Retina (tissue), 1 donor: ENCODE measurements at regions not wholly inside any gene's neighbourhood (a gene's known extent, or its start where the extent isn't known, plus 50 kb on each side); places are given as distances from the start of the nearest gene placed in this dataset.
"Not testable (repeated sequence)": the region's sequence is repeated elsewhere in the genome, so short reads cannot be mapped to it uniquely, and the experiment has no call there.

Source experiments
- DNase-seq: peaks from one replicate; pipeline ENCODE4 v3.0.0-alpha.2; 2016

DNA sequence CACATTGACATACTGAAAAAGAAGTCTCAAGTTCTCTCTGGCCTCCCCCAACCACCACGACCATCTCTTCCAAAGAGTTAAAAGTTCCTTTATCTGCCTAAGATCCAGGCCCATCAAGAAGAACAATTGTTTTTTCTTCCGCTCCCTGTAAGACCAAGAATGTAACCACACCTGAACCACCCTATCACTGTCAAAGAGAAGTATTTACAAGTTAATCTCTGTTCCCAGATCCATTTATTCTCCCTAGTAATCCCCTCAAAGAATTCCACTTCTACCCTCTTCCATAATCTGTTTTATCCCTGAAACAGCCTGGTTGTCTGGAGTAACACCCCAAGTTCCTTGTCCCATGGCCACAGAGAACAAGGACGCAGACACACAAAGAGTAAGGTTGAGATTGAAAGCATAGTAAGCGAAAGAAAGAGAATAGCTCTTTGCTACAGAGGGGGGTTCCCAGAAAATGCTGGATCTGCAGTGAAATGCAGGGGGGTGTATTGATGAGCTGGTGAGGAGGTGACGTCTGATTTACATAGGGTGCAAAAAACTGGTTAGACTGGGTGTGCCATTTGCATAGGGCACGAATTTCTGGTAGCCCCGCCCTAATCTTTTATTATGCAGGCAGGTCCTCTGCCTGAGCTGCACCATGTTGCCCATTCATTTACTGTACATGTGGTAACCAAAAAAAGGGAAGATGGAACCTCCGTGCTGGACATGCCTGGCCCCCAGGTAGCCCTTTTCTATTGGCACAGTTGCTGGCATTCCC, 122.0 kb downstream of the SKIDA1 start:
- DNase-seq, result no peak

DNA sequence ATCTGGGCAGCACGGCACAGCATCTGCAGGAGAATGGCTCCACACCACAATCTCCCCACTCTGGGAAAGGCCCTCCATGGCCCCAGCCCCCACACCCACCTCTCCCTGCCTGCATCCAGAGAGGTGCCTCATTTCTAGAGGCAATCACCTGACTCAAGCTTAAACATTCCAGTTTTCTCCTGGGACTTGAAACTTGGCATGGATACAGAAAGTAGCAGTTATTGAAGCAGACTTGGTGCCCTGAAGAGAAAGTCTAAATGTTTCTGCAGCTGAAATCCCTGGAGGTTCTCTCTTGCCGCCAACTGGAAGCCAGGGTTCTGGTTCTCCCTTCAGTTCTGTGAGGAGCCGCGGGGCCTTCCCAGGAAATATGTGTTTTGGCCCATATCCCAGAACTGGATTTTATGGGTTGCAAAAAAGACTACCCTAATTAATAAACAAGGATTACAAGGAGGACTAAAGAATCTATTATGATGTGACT, 122.8 kb downstream of the SKIDA1 start:
- DNase-seq, result no peak

DNA sequence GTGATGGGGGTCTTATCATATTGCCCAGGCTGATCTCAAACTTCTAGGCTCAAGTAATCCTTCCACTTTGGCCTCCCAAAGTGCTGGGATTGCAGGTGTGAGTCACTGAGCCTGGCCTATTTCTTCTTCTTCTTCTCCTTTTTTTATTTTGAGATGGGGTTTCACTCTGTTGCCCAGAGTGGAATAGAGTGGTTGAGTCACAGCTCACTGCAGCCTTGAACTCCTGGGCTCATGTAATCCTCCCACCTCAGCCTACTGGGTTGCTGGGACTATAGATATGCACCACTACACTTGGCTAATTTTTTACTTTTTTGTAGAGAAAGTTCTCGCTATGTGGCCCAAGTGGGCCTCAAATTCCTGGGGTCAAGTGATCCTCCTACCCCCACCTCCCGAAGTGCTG, 124.3 kb downstream of the SKIDA1 start:
- DNase-seq, result no peak

DNA sequence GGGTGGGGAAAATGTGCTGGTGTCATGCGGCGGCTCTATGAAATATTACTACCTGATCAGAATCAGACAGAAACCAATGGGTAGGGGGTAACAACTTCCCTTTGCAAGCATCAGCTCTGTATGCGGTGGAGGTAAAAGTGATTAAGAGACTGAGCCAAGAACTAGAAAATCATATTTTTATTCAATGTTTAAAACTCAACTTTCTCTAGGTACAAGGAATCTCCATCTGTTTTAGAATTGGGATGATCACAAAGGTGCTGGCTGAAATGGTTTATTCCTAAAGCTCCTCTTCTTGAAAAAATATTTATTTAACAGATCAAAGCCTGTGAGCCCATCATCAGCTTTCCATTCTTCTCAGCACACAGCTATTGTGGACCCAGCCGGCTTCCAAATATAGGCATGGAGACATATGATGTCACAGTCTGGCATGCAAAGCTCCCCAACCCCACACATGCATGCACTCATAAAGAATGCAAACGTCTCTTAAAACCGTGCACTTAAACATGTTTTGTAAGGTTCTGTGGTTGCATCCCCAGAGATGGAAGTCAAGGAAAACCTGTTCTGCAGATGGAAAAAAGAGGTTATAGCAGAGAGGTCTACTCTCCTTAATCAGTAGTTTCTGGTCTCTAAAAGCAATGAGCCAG, 126.0 kb downstream of the SKIDA1 start:
- DNase-seq, result no peak

DNA sequence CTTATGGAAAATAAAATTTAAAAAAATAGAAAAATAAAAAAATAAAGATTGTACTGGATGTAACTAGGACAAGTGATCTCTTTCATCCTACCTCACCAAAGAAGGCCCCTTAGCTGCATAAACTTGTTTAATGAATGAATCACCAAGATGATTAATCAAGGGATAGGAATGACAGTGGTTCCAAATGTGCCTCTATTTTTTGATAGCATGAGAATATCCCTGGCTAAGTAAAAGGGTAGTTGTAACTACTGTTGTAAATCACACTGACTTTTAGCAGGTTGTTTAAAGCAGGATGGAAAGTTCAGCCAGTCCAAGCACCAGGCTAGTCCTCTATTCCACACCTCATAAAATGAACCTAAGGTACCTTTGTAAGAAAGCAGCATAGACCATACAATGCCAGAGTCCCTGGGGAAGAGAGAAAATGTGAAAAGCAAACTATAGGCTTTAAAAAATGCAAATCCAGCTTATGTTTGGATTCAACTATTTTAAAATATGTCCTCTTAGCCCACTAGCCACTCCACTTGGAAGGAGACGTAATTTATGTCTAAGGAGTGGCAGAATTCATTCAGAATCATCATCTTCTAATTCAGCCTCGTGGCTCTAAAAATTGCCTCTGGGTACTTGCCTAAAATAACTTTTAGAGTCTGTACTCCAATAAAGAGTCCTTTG, 126.8 kb downstream of the SKIDA1 start:
- DNase-seq, result no peak

DNA sequence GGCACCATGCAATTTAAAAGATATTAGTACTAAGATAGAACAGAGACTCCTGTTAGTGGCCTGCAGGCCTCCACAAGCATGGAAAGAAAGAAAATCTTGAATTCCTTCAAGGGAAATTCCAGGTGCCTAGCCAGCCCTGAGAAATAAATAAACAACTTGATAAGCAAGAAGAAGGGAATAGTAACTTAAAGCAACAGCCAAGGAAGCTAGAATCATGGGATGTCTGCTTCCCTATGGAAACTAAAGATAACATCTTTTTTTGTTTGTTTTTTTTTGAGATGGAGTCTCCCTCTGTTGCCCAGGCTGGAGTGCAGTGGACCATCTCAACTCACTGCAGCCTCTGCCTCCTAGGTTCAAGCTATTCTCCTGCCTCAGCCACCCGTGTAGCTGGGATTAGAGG, 128.6 kb downstream of the SKIDA1 start:
- DNase-seq, result no peak

DNA sequence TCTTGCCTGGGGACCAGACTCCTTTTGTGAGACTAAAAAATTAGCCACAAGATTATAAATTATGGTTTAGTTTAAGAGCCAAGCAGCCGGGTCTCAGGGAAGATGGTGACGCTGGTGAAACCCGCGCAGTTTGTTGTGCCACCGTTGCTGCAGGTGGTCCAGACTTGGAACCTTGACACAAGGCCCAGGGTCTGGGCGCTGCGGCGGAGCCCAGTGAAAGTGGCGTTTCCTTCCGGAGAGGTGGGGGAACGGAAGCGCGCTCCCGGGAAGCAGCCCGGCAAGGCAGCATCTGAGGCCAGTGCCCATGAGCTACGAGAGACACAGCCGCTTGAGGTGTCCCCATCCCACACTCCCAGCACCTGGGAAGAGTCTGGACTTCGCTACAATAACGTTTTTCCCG, 131.6 kb downstream of the SKIDA1 start:
- DNase-seq, result no peak

DNA sequence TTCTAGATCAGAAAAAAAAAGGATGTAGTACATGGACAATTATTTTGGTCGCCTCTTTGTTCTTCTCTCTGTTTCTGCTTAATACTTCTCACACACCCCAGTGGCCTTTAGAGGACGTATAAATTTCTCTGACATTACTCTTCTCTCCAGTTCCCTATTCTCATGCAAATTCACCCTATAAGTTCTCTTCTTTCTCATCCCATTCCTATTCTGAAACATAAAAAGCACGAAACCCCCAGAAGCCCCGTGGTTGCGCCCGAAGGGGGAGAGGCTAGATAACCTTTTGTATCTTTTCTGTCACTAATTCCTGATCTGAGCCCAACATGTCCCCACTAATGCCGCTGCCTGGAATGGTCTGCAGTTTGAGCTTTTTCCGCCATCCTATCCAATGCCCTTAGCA, 136.9 kb downstream of the SKIDA1 start:
- DNase-seq, result no peak

DNA sequence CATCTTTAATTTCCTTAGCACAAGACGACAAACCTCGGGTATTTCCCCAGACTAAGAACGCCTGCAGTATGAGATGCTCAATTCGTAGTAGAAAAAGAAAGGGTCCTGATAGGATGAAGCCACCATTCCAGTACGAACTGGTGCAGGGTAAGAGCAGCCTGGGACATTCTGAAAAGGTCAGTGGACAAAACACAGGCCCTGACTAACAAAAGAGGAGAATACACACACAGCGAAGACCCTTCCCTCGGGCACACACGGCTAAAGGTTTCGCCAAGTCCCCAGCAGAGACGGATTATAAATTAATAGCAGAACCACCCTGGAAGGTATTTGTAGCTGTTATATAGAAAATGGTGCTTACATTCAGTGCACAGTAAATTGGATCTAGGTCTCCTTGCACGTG, 137.6 kb downstream of the SKIDA1 start:
- no peak for DNase-seq

DNA sequence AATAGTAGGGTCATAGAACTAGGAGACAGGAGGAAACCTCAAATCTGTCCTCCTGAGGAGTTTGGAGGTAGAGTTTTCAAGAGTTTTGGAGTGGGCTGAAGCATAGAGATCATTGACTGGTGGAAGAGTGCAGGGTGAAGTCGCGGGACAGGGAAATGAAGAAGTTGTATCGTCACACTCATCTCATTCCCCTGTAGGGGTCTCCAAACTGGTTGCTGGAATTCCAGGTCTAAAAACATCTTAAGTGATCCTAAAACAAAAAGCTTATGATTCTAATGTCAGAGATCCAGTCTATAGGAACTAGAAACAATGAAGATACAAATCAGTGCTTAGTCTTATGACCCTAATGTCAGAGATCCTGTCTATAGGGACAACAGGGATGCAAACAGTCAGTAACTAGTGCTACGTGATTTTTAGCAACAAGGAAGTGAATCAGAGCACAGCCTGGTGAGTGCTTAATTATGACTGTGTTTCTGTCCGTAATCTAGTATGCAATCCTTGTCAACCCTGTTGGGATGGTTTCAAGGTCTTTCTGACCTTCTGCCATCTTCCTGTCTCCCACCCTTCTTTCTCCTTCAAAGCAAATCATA, 139.4 kb downstream of the SKIDA1 start:
- no peak for DNase-seq

DNA sequence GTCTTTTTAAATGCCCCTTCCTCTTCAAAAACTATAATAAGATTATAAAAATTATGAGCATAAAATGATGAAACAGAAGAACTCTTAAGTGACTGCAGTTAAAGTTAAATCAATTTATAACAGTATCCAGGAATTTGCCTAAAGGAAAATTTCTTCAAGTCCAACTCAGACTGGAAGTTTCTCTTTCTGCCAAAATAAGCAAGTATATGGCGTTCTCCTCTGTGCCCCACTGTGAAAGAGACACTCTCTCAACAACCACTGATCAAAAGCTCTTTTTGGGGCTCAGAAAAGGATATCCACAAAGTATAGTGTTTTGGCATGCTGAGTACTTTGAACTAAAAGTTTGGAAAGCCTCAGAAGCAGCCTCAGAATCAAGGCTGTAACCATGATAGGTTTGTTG, 139.9 kb downstream of the SKIDA1 start:
- no peak for DNase-seq

DNA sequence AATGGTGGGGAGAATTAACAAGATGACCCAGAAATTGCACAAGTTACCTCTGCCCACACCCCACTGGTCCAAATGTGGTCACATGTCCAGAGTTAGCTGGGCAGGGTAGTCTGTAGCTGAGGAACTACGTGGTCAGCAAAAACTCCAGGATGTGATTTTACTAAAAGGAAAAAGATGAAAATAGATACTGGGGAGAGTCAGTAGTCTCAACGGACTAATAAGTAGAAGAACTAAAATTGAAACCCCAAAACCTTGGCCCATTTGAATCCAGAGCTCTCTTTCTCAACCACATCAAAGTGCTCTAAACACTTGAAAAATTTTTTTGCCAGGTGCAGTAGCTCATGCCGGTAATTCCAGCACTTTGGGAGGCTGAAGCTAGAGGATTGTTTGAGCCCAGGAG, 146.3 kb downstream of the SKIDA1 start:
- DNase-seq, result no peak

DNA sequence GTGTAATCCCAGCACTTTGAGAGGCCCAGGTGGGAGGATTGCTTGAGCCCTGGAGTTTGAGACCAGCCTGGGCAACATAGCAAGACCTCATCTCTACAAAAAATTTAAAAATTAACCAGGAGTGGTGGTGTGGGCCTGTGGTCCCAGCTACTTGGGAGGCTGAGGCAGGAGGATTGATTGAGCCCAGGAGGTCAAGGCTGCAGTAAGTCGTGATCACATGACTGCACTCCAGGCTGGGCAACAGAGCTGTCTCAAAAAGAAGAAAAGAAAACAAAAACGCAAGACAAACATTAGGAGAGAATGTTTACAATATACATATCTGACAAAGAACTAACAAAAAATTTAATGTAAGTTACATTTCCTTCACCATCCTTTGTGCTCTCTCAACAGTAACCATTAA, 150.2 kb downstream of the SKIDA1 start:
- not testable (repeated sequence) for DNase-seq

DNA sequence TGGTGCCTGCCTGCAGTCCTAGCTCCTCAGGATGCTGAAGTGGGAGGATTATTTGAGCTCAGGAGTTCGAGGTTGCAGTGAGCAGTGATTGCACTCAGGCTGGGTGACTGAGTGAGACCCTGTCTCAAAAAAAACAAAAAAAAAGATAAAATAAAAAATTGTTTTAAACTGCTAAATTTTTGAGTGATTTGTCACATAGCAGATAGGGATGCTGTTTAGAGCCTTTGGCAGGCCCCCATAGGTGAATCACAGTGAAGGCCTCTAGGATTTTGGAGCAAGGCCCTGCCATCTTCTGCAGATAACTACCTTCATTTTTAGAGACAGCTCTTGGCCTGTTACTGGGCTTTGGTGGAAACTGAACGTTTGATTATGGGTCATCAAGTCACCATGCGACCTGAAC, 151.6 kb downstream of the SKIDA1 start:
- DNase-seq, result not testable (repeated sequence)

DNA sequence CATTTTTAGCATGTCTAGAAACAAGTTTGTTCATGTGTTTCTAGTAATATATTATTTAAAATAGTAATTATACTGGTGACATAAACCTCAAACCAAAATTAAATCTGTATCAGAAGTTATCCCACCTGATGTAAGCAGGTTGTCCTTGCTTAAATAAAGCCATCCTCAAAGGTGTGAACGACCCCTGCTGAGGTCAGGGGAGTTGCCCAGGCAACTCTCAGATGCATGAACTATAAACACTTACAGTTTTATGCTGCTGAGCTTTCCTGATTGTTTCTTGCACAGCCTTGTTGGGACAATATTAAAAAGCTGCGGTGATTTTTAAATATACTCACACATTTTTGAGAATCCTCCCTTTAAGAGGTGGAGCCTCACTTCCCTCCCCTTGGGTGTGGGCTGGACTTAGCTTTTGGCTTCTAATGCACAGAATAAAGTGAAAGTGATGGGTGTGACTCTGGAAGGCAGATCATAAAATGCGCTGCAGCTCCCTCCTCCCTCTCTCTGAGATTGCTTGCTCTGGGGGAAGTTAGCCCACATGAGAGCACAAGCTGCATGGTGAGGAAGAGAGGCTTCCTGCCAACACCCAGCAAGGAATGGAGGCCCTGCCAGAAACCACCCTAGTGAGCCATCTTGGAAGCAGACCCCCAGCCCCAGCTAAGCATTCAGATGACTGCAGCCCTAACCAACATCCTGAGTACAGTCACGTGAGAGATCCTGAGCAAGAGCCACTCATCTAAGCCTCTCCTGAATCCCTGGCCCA, 152.7 kb downstream of the SKIDA1 start:
- no peak for DNase-seq

DNA sequence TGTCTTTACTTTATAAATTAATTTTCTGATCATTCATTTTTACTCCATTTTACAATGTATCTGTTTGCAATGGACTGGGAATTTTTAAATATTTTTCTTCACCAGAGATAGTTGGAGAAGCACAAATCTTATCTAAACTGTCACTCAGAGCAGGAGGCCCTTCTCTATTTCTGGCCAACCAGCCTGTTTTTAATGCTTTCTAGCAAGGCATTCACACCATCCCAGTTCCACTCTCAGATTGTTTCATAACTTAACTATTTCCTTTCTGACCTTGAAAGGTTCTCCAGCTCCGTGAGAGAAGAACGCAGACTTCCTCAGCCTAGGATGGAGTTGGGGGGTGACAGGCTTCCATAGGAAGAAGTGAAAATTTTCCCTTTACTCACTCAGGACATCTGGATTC, 155.8 kb downstream of the SKIDA1 start:
- DNase-seq, result no peak

DNA sequence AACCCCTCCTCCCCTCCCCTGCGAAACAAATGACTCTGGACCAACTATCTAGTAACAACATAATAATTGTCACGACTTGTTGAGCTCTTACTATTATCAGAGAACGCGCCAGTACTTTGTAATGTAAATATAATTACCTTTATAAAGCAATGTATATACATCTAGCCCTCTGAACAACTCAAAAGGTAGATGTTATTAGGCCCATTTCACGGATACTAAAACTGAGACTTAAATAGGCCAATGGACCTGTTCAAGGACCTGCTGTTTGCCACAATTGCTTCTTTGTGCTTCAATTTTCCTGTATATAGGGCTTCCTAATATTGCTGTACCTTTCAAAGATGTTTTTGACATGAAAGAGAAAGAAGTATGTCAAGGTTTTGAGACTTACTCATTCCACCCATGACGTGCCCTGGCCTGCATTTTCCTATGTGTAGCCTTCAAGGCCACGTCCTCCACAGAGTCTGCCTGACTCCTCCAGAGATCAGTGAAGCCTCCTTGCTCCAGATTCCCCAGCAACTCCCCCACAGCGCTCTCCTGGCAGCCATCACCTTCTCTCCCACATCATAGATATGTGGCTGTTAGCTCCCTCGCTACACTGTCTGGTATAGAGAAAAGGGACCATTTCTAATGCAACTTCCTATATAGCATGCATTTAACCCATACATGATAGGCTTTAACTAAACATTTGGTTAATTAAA, 156.6 kb downstream of the SKIDA1 start:
- DNase-seq, result no peak

DNA sequence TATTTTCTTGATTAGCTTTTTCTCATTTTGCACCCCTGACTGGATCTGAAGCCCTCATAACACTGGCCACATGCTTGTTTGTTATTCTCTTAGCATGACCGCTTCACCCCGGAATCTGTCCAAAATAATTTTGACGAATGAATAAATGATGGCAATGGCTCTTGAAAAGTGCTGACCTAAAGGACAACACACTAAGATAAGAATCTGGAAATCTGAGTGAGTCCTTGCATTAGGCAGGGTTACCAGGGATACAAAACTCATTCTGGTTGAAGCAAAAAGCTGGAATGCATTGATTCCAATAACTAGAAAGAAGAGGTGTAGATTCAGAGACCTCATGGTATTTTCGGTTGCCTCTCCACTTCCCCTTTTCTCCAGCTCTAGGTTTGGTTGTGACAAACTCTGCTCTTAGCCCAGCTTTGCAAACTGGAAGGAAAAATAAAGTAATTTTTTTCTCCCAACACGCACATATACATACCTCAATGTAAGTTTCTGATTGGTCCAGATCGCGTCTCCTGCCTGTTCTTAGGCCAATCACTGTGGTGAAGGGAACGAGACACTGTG, 157.4 kb downstream of the SKIDA1 start:
- no peak for DNase-seq

DNA sequence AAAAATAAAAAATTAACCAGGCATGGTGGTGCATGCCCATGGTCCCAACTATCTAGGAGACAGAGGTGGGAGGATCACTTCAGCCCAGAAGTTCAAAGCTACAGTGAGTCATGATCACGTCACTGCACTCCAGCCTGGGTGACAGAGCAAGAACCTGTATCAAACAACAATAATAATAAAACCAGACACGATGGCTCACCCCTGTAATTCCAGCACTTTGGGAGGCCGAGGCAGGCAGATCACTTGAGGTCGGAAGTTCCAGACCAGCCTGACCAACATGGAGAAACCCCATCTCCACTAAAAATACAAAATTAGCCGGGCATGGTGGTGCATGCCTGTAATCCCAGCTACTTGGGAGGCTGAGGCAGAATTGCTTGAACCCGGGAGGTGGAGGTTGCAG, 159.4 kb downstream of the SKIDA1 start:
- DNase-seq, result not testable (repeated sequence)

DNA sequence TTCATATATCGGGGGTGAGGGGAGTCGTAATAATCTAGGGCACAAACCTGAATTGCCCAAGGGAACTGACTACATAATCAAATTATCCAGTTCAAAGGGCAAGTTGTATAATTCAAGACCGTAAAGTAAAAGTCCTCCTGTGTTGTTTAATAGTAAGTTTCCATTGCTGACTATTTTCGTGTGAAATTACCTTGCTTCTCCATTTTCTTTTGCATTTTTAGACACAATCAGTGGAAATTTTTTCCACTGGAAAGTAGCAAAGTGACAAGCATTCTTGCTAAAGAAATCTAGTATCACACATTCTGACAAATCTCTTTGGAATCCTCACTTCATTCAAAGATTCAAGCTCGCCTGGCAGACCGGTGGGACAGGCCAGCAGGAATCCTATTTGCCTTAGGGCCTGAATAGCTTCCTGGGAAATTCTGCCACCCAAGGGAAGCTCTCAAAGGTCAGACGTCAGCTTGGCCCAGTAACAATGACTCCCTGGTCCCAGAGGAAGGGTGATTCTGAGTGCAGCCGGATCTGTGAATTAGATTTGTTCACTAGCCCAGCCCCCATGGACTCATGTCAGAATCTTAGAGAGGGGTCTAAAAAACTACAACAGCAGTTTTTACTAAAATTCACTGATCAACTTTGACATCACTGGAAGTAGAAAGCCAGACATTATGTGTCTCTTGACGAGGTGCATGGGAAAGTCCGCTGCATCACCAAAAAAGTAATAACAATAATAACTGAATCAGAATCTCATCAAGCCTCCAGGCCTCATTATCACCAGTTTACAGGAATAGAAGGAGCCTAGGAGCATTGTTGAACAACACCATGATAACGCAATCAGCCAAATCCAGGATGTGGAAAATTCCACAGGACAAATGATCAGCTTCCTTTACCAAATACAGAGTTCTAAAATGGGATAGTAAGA, 161.0 kb downstream of the SKIDA1 start:
- DNase-seq, result peak; percentile 55

DNA sequence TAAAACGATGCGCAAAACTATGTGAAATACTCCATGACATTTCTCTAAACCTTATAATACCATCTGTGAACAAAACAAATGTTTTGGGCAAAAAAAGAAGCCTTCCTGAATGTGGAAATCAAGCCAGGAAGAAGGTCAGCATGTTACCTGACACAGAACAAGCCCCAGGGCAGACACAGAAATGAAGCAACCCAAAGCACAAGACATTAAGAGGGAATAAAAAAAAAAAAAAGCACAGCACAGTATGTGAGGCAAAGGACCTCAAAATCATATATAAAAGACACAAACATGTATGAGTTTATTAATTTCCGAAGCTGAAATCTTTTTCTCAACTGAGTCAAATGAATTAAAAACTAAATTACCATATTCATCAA, 161.8 kb downstream of the SKIDA1 start:
- DNase-seq, result no peak
